ENCODE measurements at regions not wholly inside any gene's neighbourhood (a gene's known extent, or its start where the extent isn't known, plus 50 kb on each side); places are given as distances from the start of the nearest gene placed in this dataset.

DNA sequence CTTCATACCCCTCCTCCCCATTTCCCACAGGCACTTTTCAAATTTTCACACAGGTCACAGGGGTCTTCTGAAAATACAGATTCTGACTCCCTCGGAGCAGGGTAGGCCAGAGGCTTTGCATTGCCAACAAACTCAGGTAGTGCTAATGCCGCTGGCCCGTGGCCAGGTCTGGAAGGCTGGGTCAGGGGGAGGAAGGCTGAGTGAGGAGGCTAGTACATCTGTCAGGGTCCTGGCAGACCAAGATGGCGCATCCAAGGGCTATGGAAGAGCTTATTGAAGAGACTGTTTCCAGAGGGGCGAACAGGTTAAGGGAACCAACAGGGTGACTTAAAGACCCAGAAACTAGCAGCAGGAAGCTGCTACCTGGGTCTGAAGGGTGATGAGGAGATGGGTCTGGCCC lies 336.7 kb upstream of the ID2 start:
- no peak overlapping the region for H3K4me3 ChIP-seq
- H3K4me2 ChIP-seq (ENCODE audit: insufficient read depth, low read length), result no peak overlapping the region
- H2AFZ ChIP-seq (ENCODE audit: low read depth, low read length), result no peak overlapping the region
- H3K79me2 ChIP-seq (ENCODE audit: control insufficient read depth, insufficient read depth, low read length), result no peaks in the 10 kb centered on the region
- no peak for ATAC-seq
- DNase-seq (ENCODE audit: extremely low read depth in 1 of 4, low spot score in 3 of 4), result no peak
- POLR2A ChIA-PET, result interaction anchor here (0.6 to 1.4 kb wide), 2 partner anchors 13 to 294 kb away, joined by 4 to 6 read pairs; no protein-coding TSS in a partner anchor
- BruUV-seq (replicated peaks), result no TSS peak
- H4K20me1 ChIP-seq (replicated peaks; ENCODE audit: control insufficient read depth, insufficient read depth, low read length), result no peaks in the 10 kb centered on the region
- in situ Hi-C loops (cut with MboI), result no loop called here
- FAIRE-seq, result no peak
- H3K36me3 ChIP-seq (ENCODE audit: control insufficient read depth, insufficient read depth, low read length), result no peaks in the 10 kb centered on the region
- CTCF ChIA-PET (ENCODE audit: low intra/inter-chr PET ratio), result no interaction called here
- H3K9me3 ChIP-seq (replicated peaks; ENCODE audit: control insufficient read depth, insufficient read depth, low read depth, low read length), result no peaks in the 10 kb centered on the region
- no peaks in the 10 kb centered on the region for H3K9me1 ChIP-seq (ENCODE audit: control insufficient read depth, insufficient read depth, low read length)
- peaks cover 0 to 7% of the 10 kb centered on the region in 2 experiments; a peak in 1 of 5 replicates for H3K27me3 ChIP-seq (ENCODE audit: control insufficient read depth in 2 of 2, insufficient read depth in 2 of 2, low read length in 2 of 2)
- H3K27ac ChIP-seq (ENCODE audit: extremely low read depth, low read depth, low read length), result no peak overlapping the region
- TF ChIP-seq, protein P1, sequence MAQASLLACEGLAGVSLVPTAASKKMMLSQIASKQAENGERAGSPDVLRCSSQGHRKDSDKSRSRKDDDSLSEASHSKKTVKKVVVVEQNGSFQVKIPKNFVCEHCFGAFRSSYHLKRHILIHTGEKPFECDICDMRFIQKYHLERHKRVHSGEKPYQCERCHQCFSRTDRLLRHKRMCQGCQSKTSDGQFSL (CRISPR knock-in tag; IDR thresholded peaks at IDR 0.05), result no peak
- TF ChIP-seq, protein P1 (tag; IDR thresholded peaks at IDR 0.05), result no peak
- peaks cover 0 to 7% of the 10 kb centered on the region in 2 experiments; a peak in 2 of 5 replicates for H3K4me1 ChIP-seq (replicated peaks in 1 of 2; ENCODE audit: control insufficient read depth in 2 of 2, insufficient read depth in 2 of 2, low read length in 2 of 2)
- no peak overlapping the region for H3K9ac ChIP-seq (ENCODE audit: insufficient read depth in 1 of 2, low read depth in 2 of 2, low read length in 2 of 2)
- intact Hi-C loops (cut with micrococcal nuclease), result no loop called here
- WGBS (ENCODE audit: insufficient coverage, low coverage, missing lambda C conversion rate), result 12% methylated on average over 5 of the region's 5 CpGs

DNA sequence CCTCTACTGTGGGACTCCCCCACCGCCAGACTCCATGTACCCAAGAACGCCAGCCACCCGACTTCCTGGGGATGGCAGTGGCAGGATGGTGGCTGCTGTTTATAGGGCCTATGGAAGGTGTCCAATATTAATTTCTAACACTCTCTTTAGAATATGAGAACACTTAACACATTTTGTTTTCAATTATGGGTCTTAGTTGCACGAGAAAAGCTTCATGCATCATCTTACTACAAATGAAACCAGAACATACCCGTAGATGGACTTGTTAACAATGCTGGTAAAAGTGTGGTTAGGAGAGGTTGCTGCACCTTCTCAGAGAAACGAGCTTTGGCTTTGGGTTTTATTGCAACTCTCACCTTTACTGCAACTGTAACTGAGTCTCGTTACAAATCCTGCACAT lies 335.6 kb upstream of the ID2 start:
- Histone ChIP-seq H4K20me1 (replicated peaks; ENCODE audit: control insufficient read depth, insufficient read depth, low read length) (no peaks in the 10 kb centered on the region), H2AFZ (ENCODE audit: low read depth, low read length) (no peak overlapping the region), H3K4me1 (replicated peaks in 1 of 2; ENCODE audit: control insufficient read depth in 2 of 2, insufficient read depth in 2 of 2, low read length in 2 of 2) (peaks cover 0 to 7% of the 10 kb centered on the region in 2 experiments; a peak in 2 of 5 replicates), H3K27me3 (ENCODE audit: control insufficient read depth in 2 of 2, insufficient read depth in 2 of 2, low read length in 2 of 2) (peaks cover 0 to 10% of the 10 kb centered on the region in 2 experiments; a peak in 1 of 5 replicates), H3K9me1 (ENCODE audit: control insufficient read depth, insufficient read depth, low read length) (no peaks in the 10 kb centered on the region), H3K27ac (ENCODE audit: extremely low read depth, low read depth, low read length) (no peak overlapping the region), H3K79me2 (ENCODE audit: control insufficient read depth, insufficient read depth, low read length) (no peaks in the 10 kb centered on the region), H3K9ac (ENCODE audit: insufficient read depth in 1 of 2, low read depth in 2 of 2, low read length in 2 of 2) (no peak overlapping the region), H3K36me3 (ENCODE audit: control insufficient read depth, insufficient read depth, low read length) (no peaks in the 10 kb centered on the region), H3K9me3 (replicated peaks; ENCODE audit: control insufficient read depth, insufficient read depth, low read depth, low read length) (no peaks in the 10 kb centered on the region), H3K4me2 (ENCODE audit: insufficient read depth, low read length) (no peak overlapping the region), H3K4me3 (no peak overlapping the region)
- FAIRE-seq (no peak), DNase-seq (ENCODE audit: extremely low read depth in 1 of 4, low spot score in 3 of 4) (no peak), ATAC-seq (no peak)
- intact Hi-C loops (cut with micrococcal nuclease), result no loop called here
- ChIA-PET POLR2A (interaction anchor here (1.4 kb wide), 1 partner anchor 14 kb away, joined by 6 read pairs; no protein-coding TSS in a partner anchor), CTCF (ENCODE audit: low intra/inter-chr PET ratio) (no interaction called here)
- no TSS peak for BruUV-seq (replicated peaks)
- in situ Hi-C loops (cut with MboI), result no loop called here
- 6% methylated on average over 7 of the region's 7 CpGs for WGBS (ENCODE audit: insufficient coverage, low coverage, missing lambda C conversion rate)
- TF ChIP-seq SP2 (IDR thresholded peaks at IDR 0.05; ENCODE audit: extremely low read depth, low read depth, low read length, poor library complexity, severe bottlenecking), result no peak
- TF ChIP-seq ZEB2 (IDR thresholded peaks at IDR 0.05), result no peak
- TF ChIP-seq ZNF316 (IDR thresholded peaks at IDR 0.05), result no peak
- TF ChIP-seq PML (IDR thresholded peaks at IDR 0.05; ENCODE audit: low read length), result no peak
- TF ChIP-seq FOXP1 (CRISPR knock-in tag; IDR thresholded peaks at IDR 0.05), result no peak
- TF ChIP-seq, protein P2, sequence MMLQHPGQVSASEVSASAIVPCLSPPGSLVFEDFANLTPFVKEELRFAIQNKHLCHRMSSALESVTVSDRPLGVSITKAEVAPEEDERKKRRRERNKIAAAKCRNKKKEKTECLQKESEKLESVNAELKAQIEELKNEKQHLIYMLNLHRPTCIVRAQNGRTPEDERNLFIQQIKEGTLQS (IDR thresholded peaks at IDR 0.05), result no peak
- TF ChIP-seq, protein P2 (CRISPR knock-in tag; conservative IDR thresholded peaks at IDR 0.05), result no peak
- no peak for TF ChIP-seq CEBPB (tag; IDR thresholded peaks at IDR 0.05)
- TF ChIP-seq, protein P3, sequence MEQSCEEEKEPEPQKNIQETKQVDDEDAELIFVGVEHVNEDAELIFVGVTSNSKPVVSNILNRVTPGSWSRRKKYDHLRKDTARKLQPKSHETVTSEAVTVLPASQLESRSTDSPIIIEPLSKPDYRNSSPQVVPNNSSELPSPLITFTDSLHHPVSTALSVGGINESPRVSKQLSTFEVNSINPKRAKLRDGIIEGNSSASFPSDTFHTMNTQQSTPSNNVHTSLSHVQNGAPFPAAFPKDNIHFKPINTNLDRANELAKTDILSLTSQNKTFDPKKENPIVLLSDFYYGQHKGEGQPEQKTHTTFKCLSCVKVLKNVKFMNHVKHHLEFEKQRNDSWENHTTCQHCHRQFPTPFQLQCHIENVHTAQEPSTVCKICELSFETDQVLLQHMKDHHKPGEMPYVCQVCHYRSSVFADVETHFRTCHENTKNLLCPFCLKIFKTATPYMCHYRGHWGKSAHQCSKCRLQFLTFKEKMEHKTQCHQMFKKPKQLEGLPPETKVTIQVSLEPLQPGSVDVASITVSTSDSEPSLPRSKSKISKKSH (CRISPR knock-in tag; IDR thresholded peaks at IDR 0.05), result no peak
- TF ChIP-seq SRSF1 (IDR thresholded peaks at IDR 0.05; ENCODE audit: low read depth, low read length), result no peak

Measured in K562 (cell line).